GM10266 (cell line): ENCODE measurements at regions not wholly inside any gene's neighbourhood (a gene's known extent, or its start where the extent isn't known, plus 50 kb on each side); places are given as distances from the start of the nearest gene placed in this dataset.

Experiments
- DNase-seq: peaks from one replicate; pipeline ENCODE4 v3.0.0; 2012; ENCODE audit errors: extremely low spot score
- TF ChIP-seq, protein P1 (sequence below): IDR thresholded peaks from 2 replicates; pipeline ENCODE4 v1.5.1; 2012; ENCODE audit warnings: mild to moderate bottlenecking, low read depth; ENCODE audit not compliant: control insufficient read depth, insufficient read depth; ENCODE audit errors: missing control alignments

- no peak for DNase-seq
- TF ChIP-seq, protein P1, sequence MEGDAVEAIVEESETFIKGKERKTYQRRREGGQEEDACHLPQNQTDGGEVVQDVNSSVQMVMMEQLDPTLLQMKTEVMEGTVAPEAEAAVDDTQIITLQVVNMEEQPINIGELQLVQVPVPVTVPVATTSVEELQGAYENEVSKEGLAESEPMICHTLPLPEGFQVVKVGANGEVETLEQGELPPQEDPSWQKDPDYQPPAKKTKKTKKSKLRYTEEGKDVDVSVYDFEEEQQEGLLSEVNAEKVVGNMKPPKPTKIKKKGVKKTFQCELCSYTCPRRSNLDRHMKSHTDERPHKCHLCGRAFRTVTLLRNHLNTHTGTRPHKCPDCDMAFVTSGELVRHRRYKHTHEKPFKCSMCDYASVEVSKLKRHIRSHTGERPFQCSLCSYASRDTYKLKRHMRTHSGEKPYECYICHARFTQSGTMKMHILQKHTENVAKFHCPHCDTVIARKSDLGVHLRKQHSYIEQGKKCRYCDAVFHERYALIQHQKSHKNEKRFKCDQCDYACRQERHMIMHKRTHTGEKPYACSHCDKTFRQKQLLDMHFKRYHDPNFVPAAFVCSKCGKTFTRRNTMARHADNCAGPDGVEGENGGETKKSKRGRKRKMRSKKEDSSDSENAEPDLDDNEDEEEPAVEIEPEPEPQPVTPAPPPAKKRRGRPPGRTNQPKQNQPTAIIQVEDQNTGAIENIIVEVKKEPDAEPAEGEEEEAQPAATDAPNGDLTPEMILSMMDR, result no peak
Measured at GRCh38 chr3:105923140-105923539, 54.3 kb upstream of the CBLB start.

DNA sequence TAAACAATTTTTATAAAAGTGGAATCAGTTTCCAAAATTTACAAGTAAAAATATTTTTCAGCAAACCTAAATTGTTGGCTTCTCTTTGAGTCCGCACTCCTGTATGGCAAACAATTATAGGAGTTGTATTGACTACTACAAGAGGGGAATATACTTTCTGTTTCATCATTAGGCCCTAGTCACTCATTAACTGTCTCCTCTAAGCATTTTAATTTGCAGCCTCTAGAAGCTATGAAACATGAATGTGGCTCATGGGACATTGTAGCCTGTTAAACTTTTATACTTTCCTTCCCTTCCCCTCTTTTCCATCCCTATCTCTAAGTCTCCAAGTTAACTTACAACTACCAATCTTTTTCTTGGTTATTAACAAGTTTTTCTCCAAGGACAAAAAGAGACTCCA lies 58.9 kb upstream of the CBLB start:
- no peak for DNase-seq
- TF ChIP-seq, protein P1, result no peak

DNA sequence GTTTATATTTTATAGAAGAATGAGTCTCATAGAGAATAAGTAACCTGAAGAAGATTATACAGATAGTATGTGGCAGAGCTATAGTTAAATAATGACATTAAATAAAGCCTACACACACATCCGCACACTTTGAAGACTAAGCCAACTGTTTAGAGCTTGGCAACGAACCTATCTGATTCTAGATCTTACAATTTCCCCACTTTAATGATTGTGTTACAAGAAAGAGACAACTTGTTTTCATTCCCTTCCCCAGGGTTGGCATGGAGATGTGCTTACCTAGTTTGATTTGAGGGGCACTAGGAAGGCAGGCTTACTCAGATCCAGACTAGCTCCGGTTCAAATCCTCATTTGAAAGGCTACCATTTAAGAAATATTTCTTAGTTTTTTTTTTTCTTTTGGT lies 61.9 kb upstream of the CBLB start:
- no peak for DNase-seq
- TF ChIP-seq, protein P1, result no peak

DNA sequence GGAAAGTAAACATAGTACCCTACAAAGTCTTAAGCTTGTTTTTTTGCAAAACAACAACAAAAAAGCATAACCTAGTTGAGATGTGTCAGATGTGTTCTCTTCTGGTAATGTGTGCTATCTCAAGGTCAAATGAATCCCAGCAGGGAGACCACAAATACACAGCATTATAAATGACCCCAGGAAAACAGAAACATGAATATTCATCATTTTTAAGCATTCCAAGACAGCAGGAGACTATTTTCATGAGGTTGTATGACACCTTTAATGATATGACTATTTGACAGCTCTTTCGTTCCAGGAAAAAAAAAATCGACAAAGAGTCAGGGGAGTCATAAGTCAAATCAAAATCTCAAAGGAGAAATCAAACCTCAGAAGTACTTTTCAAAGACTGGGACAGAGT lies 62.7 kb upstream of the CBLB start:
- DNase-seq, result no peak
- TF ChIP-seq, protein P1, result no peak

- no peak for DNase-seq
- TF ChIP-seq, protein P1, result no peak
Measured at GRCh38 chr3:105933871-105934270, 65.1 kb upstream of the CBLB start.

GRCh38 chr3:105938101-105938500 lies 69.3 kb upstream of the CBLB start:
- TF ChIP-seq, protein P1, result no peak
- no peak for DNase-seq

- DNase-seq, result no peak
- TF ChIP-seq, protein P1, result no peak
Measured at GRCh38 chr3:105938806-105939205, 70.0 kb upstream of the CBLB start.
